ENCODE measurements at regions not wholly inside any gene's neighbourhood (a gene's known extent, or its start where the extent isn't known, plus 50 kb on each side); places are given as distances from the start of the nearest gene placed in this dataset.

DNA sequence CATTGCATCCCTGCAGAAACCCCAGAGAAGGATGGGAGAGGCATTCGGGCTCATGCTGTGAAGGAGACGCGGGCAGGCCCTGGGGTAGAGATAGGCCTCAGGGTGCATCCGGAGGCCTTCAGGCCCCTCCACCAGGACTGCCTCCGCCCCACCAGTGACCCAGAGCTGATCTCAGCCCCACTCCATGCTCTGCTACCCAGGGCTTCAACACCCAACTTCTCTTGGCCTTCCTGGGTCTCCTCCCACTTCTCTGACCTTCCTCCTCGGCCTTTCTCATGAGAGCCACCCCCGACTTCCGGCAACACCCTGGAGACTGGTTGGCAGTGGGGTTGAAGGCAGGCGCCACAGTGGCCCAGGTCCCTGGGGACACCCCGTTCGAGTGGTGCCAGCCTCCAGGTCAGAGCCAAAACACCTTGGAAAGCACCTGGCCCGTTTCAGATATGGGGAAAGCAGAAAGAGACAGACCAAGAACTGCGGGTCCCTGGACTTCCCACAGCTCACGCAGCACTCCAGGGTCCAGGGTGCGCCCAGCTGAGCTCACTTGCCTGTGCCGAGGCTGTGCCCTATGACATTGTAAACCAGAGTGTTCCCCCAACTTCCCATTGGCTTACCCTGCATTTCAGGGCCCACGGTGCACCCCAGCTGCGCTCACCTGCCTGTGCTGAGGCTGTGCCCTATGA lies 65.1 kb upstream of the OLFM1 start:
- in situ Hi-C loops (cut with MboI; ENCODE audit: low sequenced_read_pairs): no loop called here

DNA sequence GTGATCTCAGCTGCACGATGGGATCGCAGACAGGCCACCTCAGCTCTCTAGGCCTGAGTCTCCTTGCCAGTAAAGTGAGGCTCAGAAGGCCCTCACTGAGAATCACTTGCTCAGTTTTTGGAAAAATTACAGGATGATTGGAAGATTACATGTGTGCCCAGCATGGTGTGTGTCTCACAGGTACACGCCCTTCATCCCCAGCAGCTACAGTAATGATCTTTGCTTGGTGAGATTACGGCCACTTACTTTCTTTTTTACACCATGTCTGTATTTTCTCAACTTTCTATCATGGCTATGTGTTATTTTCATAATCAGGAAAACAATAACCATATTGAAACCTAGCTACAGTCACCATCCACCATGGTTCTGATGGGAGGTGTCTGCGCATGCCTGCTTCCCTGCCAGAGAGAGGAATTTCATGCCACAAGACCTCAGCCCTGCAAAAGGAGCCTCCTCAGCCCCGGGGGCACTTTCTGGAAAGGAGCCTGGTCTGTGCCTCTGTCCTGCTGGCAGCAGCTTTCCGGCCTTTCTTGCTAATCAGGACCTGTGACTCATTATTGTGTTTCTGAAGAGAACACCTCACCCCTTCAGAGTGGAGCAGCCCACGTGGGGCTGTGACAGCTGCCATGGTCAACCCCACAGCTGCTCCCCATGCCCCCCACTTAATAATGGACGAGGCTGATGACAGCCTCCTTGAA lies 64.2 kb upstream of the OLFM1 start:
- in situ Hi-C loops (cut with MboI; ENCODE audit: low sequenced_read_pairs): no loop called here

DNA sequence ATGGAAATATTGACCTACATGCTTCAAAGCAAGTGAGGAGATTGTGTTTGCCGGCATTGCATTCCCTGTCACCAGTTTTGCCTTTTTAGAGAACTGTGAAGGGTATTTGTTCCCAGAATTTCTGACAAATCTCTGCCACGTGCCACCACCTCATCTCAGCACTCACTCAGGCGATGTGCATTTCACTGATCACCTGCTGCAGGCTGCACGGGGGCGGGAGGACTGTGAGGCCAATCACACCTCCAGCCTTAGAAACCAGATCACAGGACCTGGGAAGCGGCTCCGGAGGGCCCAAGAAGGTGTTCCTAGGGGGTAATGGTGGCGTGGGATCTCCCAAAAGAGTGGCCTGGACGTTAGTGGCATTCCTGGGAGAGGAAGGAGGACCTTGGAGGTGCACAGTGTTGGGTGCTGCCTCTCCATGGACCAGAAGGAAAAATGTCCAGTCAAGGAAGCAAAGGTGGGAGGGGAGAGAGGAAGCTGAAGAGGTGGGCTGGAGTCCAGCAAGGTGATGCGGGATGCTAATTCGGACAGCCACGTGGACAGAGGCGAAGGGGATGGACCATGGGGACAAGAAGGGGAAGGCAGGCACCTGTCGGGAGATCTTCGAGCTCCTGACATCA lies 63.6 kb upstream of the OLFM1 start:
- in situ Hi-C loops (cut with MboI; ENCODE audit: low sequenced_read_pairs): no loop called here

DNA sequence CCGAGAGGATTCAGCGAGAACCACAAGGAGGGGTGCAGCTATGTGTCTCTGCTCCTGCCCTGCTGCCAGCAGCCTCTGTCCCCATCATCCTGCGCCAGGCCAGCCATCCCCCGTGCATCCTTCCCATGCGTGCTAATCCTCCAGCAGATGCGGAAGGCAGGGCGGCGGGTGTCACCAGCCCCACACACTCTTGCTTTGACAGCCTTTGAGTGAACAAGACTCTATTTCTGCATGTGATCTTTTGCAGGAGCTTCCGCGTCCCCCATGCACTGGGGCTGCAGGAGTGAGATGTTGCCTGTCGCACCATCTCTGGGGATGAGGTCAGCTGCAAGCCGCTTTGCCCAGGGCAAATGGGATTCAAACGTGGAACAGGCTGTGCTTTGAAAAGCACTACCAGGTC lies 58.0 kb upstream of the OLFM1 start:
- in situ Hi-C loops (cut with MboI; ENCODE audit: low sequenced_read_pairs): no loop called here

DNA sequence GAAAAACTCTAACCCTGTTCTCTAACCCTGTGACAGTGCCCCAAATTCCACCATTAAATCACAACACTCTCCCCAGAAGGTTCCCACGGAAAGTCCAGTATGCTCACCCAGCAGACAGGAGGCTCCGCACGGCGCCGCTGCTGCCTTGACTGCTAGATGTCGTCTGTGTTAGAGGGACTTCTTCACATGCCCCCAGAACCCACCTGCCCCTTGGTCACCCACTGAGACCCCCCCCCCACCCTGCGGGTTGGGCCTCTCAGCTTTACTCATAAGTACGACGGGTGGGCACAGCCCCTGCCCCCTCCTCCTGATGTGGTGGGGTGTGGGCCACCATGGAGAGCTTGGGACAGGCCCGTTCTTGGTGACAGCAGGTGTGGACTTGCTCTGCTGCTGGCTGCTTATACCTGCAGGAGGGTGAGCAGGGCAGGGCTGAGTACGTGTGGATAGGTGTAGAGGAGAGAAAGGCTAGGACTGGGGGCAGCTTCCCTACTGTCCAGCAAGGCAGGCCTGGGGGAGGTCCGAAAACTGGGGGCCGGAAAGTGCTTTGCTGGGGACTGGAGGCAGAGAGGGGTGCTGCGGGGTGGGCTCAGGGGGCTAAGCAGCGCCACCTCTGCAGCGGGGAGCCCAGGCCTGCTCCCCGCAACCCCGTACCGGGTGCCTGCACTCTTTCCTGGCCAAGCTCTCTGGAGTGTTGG lies 57.5 kb upstream of the OLFM1 start:
- in situ Hi-C loops (cut with MboI; ENCODE audit: low sequenced_read_pairs): no loop called here

DNA sequence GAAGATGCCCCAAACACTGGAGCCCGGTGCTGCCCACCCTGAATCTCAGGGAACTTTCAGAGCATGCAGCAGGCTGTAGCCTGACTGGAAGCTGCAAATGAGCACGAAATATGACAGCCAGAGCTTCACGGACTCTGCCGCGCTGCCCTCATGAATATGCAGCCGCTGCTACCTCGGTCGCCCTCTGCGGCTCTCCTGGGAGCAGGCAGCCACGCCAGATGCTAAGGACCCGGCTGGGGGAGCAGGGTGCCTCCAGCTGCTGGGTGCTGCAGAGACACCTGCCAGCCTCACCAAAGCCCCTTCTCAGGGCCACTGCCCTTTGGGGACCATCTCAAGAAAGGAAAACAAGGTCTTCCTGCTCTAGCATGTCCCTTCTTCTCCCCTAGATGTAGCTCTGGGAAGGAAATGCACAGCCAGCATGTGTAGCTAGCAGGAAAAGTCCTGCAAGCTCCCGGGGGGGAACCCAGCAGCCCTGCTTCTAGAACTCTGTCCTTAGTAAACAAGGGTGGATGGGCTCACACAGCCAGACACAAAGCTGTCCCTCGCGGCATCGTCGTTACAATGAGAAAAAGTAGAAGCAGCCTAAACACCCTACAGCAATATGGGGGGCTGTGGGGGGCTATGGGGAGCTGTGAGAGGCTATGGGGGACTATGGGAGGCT lies 56.8 kb upstream of the OLFM1 start:
- in situ Hi-C loops (cut with MboI; ENCODE audit: low sequenced_read_pairs): no loop called here

DNA sequence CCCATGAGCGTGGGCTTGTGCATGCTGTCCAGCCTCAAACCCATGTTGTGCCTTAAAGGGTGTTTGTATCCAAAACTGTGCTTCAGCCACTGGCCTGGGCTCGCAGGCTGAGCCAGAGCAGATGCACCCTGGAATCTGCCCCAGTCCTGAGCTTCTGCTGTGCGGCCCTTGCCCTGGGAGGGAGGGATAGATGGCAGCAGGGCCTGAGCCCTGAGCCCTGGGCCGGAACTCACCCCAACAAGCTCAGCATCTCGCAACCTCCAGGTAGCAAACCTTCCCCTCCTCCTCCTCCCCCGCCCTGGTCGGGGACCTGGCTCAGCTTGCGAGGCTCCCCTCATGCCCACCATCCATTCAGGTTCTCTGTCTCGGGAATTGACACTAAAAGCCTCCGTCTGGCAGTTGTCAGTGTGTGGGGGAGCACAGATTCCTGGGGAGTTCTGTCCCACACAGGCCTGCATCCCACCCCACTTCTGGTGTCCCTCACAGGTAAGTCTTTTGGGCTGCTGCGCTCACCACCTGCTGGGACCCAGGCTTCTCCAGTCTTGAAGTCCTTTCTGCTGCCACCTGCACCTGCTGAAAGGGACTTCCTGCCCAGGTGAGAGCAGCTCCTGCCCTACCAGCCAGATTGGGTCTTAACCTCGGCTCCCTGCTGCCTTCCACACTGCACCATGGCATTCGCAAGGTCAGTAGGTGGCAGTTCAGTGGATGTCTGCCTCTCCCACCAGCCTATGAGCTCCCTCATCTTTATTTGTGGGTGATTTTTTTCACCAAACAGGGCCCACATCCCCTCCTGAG lies 55.2 kb upstream of the OLFM1 start:
- in situ Hi-C loops (cut with MboI; ENCODE audit: low sequenced_read_pairs): no loop called here

DNA sequence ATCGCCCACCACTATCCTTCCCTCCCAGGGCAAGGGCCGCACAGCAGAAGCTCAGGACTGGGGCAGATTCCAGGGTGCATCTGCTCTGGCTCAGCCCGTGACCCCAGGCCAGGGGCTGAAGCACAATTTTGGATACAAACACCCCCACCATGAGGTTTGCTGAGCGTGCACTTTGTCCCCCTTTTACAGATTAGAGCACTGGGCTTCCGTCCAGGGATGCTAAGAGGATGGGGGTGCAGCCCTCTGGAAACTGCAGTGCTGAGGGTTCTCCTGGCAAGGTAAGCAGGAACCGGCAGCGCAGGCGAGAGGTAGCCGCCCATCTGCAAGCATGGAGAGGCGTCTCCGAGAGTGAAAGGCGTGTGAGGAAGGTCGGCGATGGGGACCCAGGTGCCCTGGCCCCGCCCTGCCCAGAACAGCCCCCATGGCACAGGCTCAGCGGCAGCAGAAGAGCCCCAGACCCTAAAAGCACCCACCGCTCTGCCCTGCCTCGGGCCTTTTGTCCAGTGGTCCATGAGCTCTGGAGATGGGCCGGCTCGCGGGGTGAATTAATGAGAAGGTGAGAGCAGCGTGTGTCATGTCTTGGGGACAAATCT lies 54.5 kb upstream of the OLFM1 start:
- in situ Hi-C loops (cut with MboI; ENCODE audit: low sequenced_read_pairs): no loop called here

DNA sequence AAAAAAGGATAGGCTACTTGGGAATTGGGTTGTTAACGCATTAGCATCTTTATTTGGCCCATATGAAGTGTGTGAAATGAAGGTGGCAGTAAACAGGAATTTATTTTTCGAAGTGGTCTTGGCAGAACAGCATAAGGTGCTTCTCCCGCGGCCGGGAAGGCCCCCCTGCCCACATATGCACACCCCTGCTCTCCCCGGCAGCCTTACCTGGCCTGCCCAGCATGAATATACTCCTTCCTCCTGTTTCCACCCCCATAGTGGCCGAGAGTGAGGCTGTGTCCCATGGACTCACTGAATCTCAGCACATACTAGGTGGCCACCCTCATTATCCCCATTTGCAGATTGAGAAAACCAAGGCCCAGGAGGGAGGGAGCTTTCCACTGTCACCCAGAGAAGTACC lies 54.0 kb upstream of the OLFM1 start:
- in situ Hi-C loops (cut with MboI; ENCODE audit: low sequenced_read_pairs): no loop called here

DNA sequence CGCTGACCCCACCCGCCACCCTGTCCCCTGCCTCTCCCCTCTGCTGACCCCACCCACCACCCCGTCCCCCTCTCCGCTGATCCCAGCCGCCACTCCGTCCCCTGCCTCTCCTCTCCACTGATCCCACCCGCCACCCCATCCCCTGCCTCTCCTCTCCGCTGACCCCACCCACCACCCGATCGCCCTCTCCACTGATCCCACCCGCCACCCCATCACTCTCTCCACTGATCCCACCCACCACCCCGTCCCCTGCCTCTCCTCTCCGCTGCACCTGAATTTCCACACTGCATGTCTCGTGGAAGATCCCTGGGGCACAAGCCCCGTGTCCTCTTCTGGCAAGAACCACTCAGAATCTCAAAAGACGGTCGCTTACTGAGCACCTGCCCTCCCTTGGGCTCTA lies 53.4 kb upstream of the OLFM1 start:
- in situ Hi-C loops (cut with MboI; ENCODE audit: low sequenced_read_pairs): no loop called here

DNA sequence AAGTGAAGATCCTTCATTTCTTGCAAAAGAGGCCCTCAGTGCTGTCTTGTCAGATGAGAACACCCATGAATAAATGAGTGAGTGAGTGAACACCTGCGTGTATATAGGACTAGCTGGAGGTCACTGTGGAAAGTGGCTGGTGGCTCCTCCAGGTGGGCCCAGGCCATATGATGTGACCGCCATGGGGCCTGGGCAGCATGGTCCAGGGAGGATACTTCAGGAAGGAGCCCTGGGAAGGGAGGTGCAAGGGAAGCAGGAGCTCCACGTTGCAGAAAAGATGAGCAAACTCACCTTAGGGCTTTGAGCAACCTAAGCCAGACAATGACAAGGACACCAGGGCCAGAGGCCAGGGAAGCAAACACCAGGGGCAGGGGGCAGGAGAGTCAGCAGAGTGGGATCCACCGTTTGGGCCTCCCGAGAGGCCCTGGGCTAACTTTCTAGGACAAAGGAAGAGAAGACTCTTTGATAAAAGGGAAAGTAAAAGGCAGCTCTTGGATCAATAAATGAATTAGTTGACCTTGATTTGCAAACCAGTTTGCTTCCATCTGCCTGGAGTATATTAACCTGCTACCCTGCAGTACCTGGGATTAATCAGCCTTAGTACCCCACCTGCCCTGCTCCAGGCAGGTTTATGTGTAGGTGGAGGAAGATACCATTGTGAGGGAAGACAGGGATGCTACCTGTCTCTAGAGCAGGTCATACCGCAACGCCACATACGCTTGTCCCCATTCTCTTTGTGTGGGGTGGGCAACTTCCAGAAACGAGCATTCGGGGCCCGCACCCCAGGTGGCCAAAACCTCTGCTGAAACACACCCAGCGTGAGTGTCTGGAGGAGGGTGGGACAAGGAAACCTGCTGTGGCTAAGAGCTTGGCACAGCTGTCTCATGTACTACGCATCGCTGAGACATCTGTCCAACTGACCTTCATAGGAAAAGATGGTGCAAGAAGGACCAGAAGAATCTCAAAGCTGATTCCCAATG lies 51.4 kb upstream of the OLFM1 start:
- in situ Hi-C loops (cut with MboI; ENCODE audit: low sequenced_read_pairs): no loop called here

DNA sequence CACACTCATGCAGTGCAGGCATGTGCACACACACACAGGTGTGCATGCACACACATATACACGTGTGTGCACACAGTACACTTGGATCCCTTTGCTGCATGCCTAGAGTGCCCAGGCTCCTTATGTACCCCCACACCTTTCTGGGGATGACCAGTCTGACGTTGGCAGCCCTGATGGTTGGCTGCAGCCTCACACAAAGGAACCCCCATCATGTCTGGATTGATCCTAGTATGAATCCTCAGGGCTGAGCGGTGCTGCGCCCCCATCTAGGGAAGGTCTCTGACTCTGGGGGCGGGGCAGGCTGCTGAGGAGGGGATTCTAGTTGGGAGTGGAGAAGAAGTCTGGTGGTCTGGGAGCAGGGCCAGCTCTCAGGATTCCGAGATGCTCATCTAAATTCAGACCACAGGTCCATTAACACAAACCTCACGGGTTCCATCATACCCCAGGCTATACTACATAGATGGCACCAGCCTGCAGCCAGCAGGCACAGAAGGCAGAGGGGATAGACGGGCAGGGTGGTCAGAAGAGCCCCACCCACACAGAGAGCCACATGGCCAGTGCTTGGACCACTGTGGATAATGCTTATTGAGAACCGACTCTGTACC lies 50.5 kb upstream of the OLFM1 start:
- in situ Hi-C loops (cut with MboI; ENCODE audit: low sequenced_read_pairs): no loop called here

DNA sequence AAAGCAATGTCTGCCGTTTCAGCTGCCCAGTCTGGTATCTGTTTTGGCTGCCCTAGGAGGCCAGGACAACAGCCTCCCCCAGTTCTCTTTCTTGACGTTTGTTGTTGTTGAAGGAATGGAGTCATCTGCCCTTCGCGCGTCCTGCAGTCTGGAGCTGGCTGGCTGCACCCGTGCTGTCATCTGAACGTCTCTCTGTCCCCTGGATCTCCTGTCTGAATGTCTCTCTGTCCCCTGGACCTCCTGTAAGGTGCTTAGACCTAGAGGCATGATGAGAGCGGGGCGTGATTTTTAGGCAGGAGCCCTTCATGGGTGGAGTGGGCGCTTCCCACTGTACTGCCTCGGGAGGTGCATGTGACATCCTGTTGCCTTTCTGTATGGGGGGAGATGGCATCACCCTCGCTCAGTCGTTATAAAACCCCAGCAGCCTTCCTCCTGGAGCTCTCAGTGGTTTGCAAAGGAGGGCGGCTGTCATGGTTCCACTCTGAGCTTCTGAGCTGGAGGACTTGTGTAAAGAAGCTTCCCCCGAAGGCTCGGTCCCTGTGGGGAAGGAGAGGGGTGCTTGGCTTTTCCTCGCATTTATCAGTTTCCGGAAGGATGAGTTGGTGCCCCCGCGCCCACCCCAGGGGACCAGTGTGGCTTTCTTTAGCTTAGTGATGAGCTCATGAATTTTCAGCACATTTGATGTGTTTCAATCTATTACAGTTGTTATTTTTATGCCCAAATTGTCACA lies 49.8 kb upstream of the OLFM1 start:
- in situ Hi-C loops (cut with MboI; ENCODE audit: low sequenced_read_pairs): no loop called here

Measured in HL-60/S4 treated with phorbol 12-myristate 13-acetate at 8.2 ng/mL for 4 days and 3 days (cell line).